Endothelial cell of umbilical vein (primary cell): ENCODE measurements at regions not wholly inside any gene's neighbourhood (a gene's known extent, or its start where the extent isn't known, plus 50 kb on each side); places are given as distances from the start of the nearest gene placed in this dataset.

Source experiments
- POLR2A ChIP-seq: IDR thresholded peaks from 2 replicates; pipeline ENCODE4 v1.6.1; 2012; ENCODE audit warnings: low read depth, mild to moderate bottlenecking, control low read depth, low read length
- TF ChIP-seq, protein P1 (sequence below), 2 donors: IDR thresholded peaks; 1 replicate in 1 of 2; 2 replicates in 1 of 2; pipeline ENCODE4 v1.5.1; 2011; ENCODE audit warnings: low read length in 2 of 2, mild to moderate bottlenecking in 2 of 2, moderate library complexity in 2 of 2, control low read depth in 1 of 2, inconsistent platforms in 1 of 2, low read depth in 1 of 2; ENCODE audit not compliant: insufficient read depth in 1 of 2; ENCODE audit errors: extremely low read depth in 1 of 2

DNA sequence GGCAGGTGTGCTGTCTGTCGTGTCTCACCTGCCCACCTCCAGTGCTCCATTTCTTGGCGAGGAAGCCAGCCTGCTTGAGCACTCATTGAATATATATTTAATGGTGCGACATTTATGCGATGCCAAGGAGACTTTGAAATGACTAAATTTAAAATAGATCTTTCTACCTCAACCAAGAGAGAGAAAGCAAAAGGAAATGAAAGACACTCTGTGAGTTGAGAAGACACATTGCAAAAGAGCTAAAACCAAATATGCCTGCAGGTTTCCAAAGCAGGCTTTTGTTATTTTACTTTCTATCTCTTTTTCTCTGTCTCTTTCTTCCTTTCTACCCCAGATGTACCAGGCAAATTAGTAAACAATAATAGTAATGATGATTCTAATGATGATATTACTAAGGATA lies 53.6 kb upstream of the AOAH start:
- TF ChIP-seq, protein P1, sequence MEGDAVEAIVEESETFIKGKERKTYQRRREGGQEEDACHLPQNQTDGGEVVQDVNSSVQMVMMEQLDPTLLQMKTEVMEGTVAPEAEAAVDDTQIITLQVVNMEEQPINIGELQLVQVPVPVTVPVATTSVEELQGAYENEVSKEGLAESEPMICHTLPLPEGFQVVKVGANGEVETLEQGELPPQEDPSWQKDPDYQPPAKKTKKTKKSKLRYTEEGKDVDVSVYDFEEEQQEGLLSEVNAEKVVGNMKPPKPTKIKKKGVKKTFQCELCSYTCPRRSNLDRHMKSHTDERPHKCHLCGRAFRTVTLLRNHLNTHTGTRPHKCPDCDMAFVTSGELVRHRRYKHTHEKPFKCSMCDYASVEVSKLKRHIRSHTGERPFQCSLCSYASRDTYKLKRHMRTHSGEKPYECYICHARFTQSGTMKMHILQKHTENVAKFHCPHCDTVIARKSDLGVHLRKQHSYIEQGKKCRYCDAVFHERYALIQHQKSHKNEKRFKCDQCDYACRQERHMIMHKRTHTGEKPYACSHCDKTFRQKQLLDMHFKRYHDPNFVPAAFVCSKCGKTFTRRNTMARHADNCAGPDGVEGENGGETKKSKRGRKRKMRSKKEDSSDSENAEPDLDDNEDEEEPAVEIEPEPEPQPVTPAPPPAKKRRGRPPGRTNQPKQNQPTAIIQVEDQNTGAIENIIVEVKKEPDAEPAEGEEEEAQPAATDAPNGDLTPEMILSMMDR (IDR thresholded peaks at IDR 0.05; ENCODE audit: extremely low read depth in 1 of 2, insufficient read depth in 1 of 2, low read depth in 1 of 2, low read length in 2 of 2) = no peak
- TF ChIP-seq POLR2A = no peak
